ENCODE measurements at regions not wholly inside any gene's neighbourhood (a gene's known extent, or its start where the extent isn't known, plus 50 kb on each side); places are given as distances from the start of the nearest gene placed in this dataset.

DNA sequence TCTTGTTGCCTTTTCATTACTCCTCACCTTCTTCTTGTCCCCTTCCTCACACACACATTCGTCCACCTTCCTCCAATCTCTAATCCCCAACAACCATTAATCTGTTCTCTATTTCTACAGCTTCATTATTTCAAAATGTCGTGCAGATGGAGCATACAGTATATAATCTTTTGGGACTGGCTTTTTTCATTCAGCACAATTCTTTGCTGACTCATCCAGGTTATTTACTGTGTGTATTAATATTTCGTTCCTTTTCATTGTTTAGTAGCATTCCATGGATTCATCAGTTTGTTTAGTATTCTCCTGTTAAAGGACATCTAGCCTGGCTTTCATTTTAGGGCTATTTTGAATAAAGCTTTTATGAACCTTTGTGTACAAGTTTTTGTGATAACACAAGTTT is 159.3 kb downstream of the PTPN20 start:
- TF ChIP-seq, protein P1, sequence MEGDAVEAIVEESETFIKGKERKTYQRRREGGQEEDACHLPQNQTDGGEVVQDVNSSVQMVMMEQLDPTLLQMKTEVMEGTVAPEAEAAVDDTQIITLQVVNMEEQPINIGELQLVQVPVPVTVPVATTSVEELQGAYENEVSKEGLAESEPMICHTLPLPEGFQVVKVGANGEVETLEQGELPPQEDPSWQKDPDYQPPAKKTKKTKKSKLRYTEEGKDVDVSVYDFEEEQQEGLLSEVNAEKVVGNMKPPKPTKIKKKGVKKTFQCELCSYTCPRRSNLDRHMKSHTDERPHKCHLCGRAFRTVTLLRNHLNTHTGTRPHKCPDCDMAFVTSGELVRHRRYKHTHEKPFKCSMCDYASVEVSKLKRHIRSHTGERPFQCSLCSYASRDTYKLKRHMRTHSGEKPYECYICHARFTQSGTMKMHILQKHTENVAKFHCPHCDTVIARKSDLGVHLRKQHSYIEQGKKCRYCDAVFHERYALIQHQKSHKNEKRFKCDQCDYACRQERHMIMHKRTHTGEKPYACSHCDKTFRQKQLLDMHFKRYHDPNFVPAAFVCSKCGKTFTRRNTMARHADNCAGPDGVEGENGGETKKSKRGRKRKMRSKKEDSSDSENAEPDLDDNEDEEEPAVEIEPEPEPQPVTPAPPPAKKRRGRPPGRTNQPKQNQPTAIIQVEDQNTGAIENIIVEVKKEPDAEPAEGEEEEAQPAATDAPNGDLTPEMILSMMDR (conservative IDR thresholded peaks at IDR 0.05 in 1 of 2, IDR thresholded peaks at IDR 0.05 in 1 of 2; ENCODE audit: low read depth in 1 of 2, low read length in 2 of 2), result no peak
- TF ChIP-seq EZH2 (IDR thresholded peaks at IDR 0.05; ENCODE audit: low read length, missing control alignments), result no peak

Data from fibroblast of lung (primary cell).